K562 (cell line): ENCODE measurements at regions not wholly inside any gene's neighbourhood (a gene's known extent, or its start where the extent isn't known, plus 50 kb on each side); places are given as distances from the start of the nearest gene placed in this dataset.
A peak's percentile ranks its signal among the peaks of the same experiment; 100 is the strongest.

ENCODE experiments used
- BRD9 ChIP-seq: fragments of 450-650 bp; IDR thresholded peaks from 2 replicates; pipeline ENCODE4 v1.6.1; 2018; ENCODE audit warnings: low read depth; ENCODE audit not compliant: partially characterized antibody
- BRF1 ChIP-seq: IDR thresholded peaks from 3 replicates; pipeline ENCODE4 v1.6.1; 2011; ENCODE audit warnings: borderline replicate concordance, mild to moderate bottlenecking; ENCODE audit not compliant: insufficient read length; ENCODE audit errors: extremely low read depth
- C11orf30 ChIP-seq: fragments of 450-650 bp; IDR thresholded peaks from 2 replicates; pipeline ENCODE4 v1.6.1; 2016; ENCODE audit warnings: low read depth, mild to moderate bottlenecking
- ETV6 ChIP-seq, 3 experiments: fragments of 150-350 bp in 1 of 3; sonication (generic) in 1 of 3; formaldehyde crosslinking in 1 of 3; IDR thresholded peaks; 2 replicates each; pipeline versions ENCODE4 v1.6.1 to v1.8.0; 2014 to 2022; ENCODE audit warnings: borderline replicate concordance in 2 of 3, low read depth in 2 of 3, antibody characterized with exemption in 1 of 3, low read length in 1 of 3, mild to moderate bottlenecking in 1 of 3, missing genetic modification reagents in 1 of 3
- FOS ChIP-seq: IDR thresholded peaks from 3 replicates; pipeline ENCODE4 v1.6.1; 2011; ENCODE audit not compliant: insufficient read length; ENCODE audit errors: extremely low read depth
- FUS ChIP-seq: fragments of 200-400 bp; formaldehyde crosslinking; optimal IDR thresholded peaks from 2 replicates; pipeline ENCODE3; 2017; ENCODE audit warnings: low read depth, low read length
- GATAD2A ChIP-seq: fragments of 450-650 bp; IDR thresholded peaks from 2 replicates; pipeline ENCODE4 v1.6.1; 2017
- IFI16 ChIP-seq: fragments of 250-450 bp; sonication (Bioruptor Pico); IDR thresholded peaks from 2 replicates; pipeline ENCODE4 v2.1.2; 2022; ENCODE audit warnings: mild to moderate bottlenecking, inconsistent platforms
- JUN ChIP-seq, 2 experiments: sonication (generic) in 1 of 2; formaldehyde crosslinking in 1 of 2; IDR thresholded peaks; 2 replicates each; pipeline versions ENCODE4 v1.6.1 to v1.8.0; 2012 to 2022; ENCODE audit warnings: borderline replicate concordance in 2 of 2, mild to moderate bottlenecking in 2 of 2, improper control_type of control experiment in 1 of 2, low read depth in 1 of 2, low read length in 1 of 2, missing genetic modification reagents in 1 of 2
- MAZ ChIP-seq, 2 experiments: fragments of 450-650 bp in 1 of 2; sonication (generic) in 1 of 2; formaldehyde crosslinking; IDR thresholded peaks in 1 of 2; conservative IDR thresholded peaks in 1 of 2; 2 replicates each; pipeline versions ENCODE4 v1.4.0 to v1.5.0; 2020; ENCODE audit warnings: mild to moderate bottlenecking in 1 of 2, missing genetic modification reagents in 1 of 2
- NCOR1 ChIP-seq: fragments of 450-650 bp; IDR thresholded peaks from 2 replicates; pipeline ENCODE4 v1.6.1; 2016; ENCODE audit warnings: mild to moderate bottlenecking, moderate library complexity
- NFYB ChIP-seq: IDR thresholded peaks from 2 replicates; pipeline ENCODE4 v1.6.1; 2011; ENCODE audit warnings: mild to moderate bottlenecking, moderate library complexity; ENCODE audit not compliant: insufficient read length; ENCODE audit errors: extremely low read depth
- NR2C2 ChIP-seq, 2 experiments: fragments of 200-800 bp in 1 of 2; sonication (Bioruptor generic) in 1 of 2; sonication (generic) in 1 of 2; formaldehyde crosslinking in 1 of 2; IDR thresholded peaks; 2 replicates each; pipeline versions ENCODE4 v1.6.1 to v1.8.0; 2016 to 2022; ENCODE audit warnings: mild to moderate bottlenecking in 1 of 2, missing compliant biosample characterization in 1 of 2, missing genetic modification characterization in 1 of 2, missing genetic modification reagents in 1 of 2
- NR3C1 ChIP-seq: sonication (generic); formaldehyde crosslinking; IDR thresholded peaks from 2 replicates; pipeline ENCODE4 v1.8.1; 2022; ENCODE audit warnings: missing genetic modification reagents
- POLR2AphosphoS5 ChIP-seq: IDR thresholded peaks from 2 replicates; pipeline ENCODE4 v1.6.1; 2011; ENCODE audit warnings: mild to moderate bottlenecking, low read depth, low read length, moderate library complexity; ENCODE audit not compliant: control insufficient read depth, insufficient read depth
- SREBF2 ChIP-seq: sonication (generic); formaldehyde crosslinking; IDR thresholded peaks from 2 replicates; pipeline ENCODE4 v1.4.0; 2020; ENCODE audit warnings: mild to moderate bottlenecking, missing genetic modification reagents
- STAG1 ChIP-seq: sonication (generic); formaldehyde crosslinking; IDR thresholded peaks from 2 replicates; pipeline ENCODE4 v1.5.0; 2020; ENCODE audit warnings: missing genetic modification reagents, borderline replicate concordance
- TOE1 ChIP-seq, 2 experiments: fragments of 450-650 bp in 1 of 2; sonication (generic) in 1 of 2; formaldehyde crosslinking in 1 of 2; IDR thresholded peaks; 2 replicates each; pipeline versions ENCODE4 v1.7.1 to v1.8.0; 2016 to 2022; ENCODE audit warnings: borderline replicate concordance in 2 of 2, mild to moderate bottlenecking in 2 of 2, antibody characterized with exemption in 1 of 2, inconsistent platforms in 1 of 2, low read depth in 1 of 2, missing genetic modification reagents in 1 of 2, moderate library complexity in 1 of 2
- ZNF589 ChIP-seq: fragments of 200-800 bp; sonication (Bioruptor generic); IDR thresholded peaks from 2 replicates; pipeline ENCODE4 v1.6.1; 2016; ENCODE audit warnings: low read depth, missing genetic modification characterization, missing compliant biosample characterization
- ZNF707 ChIP-seq: fragments of 250-450 bp; sonication (Bioruptor Pico); conservative IDR thresholded peaks from 2 replicates; pipeline ENCODE4 v1.8.0; 2022; ENCODE audit warnings: inconsistent platforms, mild to moderate bottlenecking, moderate library complexity
- TF ChIP-seq, protein P1 (sequence below): sonication (generic); formaldehyde crosslinking; IDR thresholded peaks from 2 replicates; pipeline ENCODE4 v1.8.1; 2023; ENCODE audit warnings: mild to moderate bottlenecking, missing genetic modification reagents
- TF ChIP-seq, protein P2 (sequence below), 2 experiments: fragments of 450-650 bp in 1 of 2; sonication (generic) in 1 of 2; formaldehyde crosslinking; conservative IDR thresholded peaks; 2 replicates each; pipeline versions ENCODE4 v1.4.0 to v1.8.1; 2020 to 2022; ENCODE audit warnings: mild to moderate bottlenecking in 1 of 2, missing genetic modification reagents in 1 of 2
- TF ChIP-seq, protein P3 (sequence below): fragments of 450-650 bp; IDR thresholded peaks from 2 replicates; pipeline ENCODE4 v1.6.1; 2014; ENCODE audit warnings: low read depth, mild to moderate bottlenecking, moderate library complexity, borderline replicate concordance

DNA sequence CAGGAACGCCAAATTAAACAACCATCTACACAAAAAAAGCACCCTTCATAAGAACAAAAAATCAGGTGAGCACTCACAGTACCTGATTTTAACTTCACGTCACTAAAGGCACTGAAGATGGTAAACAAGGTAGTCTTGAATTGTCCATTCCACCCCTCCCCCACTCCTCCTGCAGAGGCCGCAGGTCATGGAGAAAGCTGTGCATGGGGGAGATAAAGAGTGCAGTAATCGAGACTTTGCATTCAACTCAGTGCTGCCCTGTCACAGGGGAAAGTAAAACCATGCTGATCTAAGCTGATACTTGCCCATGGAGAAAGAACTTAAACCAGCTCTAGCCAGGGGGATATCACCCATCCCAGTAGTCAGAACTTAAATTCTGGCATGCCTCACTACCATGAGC lies 61.4 kb upstream of the LRIF1 start (continued):
- TF ChIP-seq IFI16 (CRISPR knock-in tag) (no peak), JUN (IDR thresholded peaks at IDR 0.05; ENCODE audit: borderline replicate concordance, low read depth, low read length) (no peak), JUN (CRISPR knock-in tag; IDR thresholded peaks at IDR 0.05; ENCODE audit: borderline replicate concordance) (no peak), FUS (no peak), FOS (no peak), SREBF2 (CRISPR knock-in tag) (no peak), ZNF707 (CRISPR knock-in tag) (no peak), C11orf30 (no peak), STAG1 (CRISPR knock-in tag) (no peak), NFYB (no peak), NR2C2 (CRISPR knock-in tag; IDR thresholded peaks at IDR 0.05) (no peak), NR2C2 (tag; IDR thresholded peaks at IDR 0.05) (peak; percentile 69), TOE1 (IDR thresholded peaks at IDR 0.05; ENCODE audit: borderline replicate concordance) (no peak), TOE1 (CRISPR knock-in tag; IDR thresholded peaks at IDR 0.05; ENCODE audit: borderline replicate concordance, low read depth) (no peak), GATAD2A (no peak), BRF1 (no peak), ETV6 (IDR thresholded peaks at IDR 0.05; ENCODE audit: borderline replicate concordance in 1 of 2, low read depth in 2 of 2, low read length in 1 of 2) (no peak), ETV6 (CRISPR knock-in tag; IDR thresholded peaks at IDR 0.05; ENCODE audit: borderline replicate concordance) (no peak), NCOR1 (peak; percentile 82), MAZ (CRISPR knock-in tag; conservative IDR thresholded peaks at IDR 0.05 in 1 of 2, IDR thresholded peaks at IDR 0.05 in 1 of 2) (no peak), POLR2AphosphoS5 (peak; percentile 72), BRD9 (no peak), NR3C1 (no peak), ZNF589 (no peak)
- TF ChIP-seq, protein P1, sequence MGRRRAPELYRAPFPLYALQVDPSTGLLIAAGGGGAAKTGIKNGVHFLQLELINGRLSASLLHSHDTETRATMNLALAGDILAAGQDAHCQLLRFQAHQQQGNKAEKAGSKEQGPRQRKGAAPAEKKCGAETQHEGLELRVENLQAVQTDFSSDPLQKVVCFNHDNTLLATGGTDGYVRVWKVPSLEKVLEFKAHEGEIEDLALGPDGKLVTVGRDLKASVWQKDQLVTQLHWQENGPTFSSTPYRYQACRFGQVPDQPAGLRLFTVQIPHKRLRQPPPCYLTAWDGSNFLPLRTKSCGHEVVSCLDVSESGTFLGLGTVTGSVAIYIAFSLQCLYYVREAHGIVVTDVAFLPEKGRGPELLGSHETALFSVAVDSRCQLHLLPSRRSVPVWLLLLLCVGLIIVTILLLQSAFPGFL (CRISPR knock-in tag) = no peak
- TF ChIP-seq, protein P2, sequence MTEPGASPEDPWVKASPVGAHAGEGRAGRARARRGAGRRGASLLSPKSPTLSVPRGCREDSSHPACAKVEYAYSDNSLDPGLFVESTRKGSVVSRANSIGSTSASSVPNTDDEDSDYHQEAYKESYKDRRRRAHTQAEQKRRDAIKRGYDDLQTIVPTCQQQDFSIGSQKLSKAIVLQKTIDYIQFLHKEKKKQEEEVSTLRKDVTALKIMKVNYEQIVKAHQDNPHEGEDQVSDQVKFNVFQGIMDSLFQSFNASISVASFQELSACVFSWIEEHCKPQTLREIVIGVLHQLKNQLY (CRISPR knock-in tag; conservative IDR thresholded peaks at IDR 0.05) = no peak
- TF ChIP-seq, protein P3, sequence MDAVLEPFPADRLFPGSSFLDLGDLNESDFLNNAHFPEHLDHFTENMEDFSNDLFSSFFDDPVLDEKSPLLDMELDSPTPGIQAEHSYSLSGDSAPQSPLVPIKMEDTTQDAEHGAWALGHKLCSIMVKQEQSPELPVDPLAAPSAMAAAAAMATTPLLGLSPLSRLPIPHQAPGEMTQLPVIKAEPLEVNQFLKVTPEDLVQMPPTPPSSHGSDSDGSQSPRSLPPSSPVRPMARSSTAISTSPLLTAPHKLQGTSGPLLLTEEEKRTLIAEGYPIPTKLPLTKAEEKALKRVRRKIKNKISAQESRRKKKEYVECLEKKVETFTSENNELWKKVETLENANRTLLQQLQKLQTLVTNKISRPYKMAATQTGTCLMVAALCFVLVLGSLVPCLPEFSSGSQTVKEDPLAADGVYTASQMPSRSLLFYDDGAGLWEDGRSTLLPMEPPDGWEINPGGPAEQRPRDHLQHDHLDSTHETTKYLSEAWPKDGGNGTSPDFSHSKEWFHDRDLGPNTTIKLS = no peak
